BJ (cell line): ENCODE measurements at regions not wholly inside any gene's neighbourhood (a gene's known extent, or its start where the extent isn't known, plus 50 kb on each side); places are given as distances from the start of the nearest gene placed in this dataset.

Source experiments
- CTCF ChIA-PET: fragments of 350-600 bp; formaldehyde crosslinking; extraction: SDS; loops from one replicate; lab custom pipeline; 2021; ENCODE audit warnings: antibody characterized with exemption, inconsistent platforms; lab: Yijun Ruan, JAX
- POLR2A ChIA-PET: fragments of 300-600 bp; sonication (Branson Sonifier 250); formaldehyde crosslinking; extraction: SDS; loops from one replicate; lab custom pipeline; 2021; ENCODE audit warnings: antibody characterized with exemption; lab: Charles Lee
- DNase-seq: peaks from one replicate; pipeline ENCODE4 v3.0.0-alpha.2; 2011; ENCODE audit warnings: low read depth
- H3K27me3 ChIP-seq: 2 replicates; pipeline ENCODE4 v1.6.0; 2011; ENCODE audit warnings: low read length; ENCODE audit not compliant: control insufficient read depth, insufficient read depth
- H3K36me3 ChIP-seq: 2 replicates; pipeline ENCODE4 v1.5.1; 2011; ENCODE audit warnings: low read length; ENCODE audit not compliant: control insufficient read depth, insufficient read depth
- H3K4me3 ChIP-seq: 2 replicates; pipeline ENCODE4 v1.5.1; 2011; ENCODE audit warnings: low read depth, mild to moderate bottlenecking, control low read depth, low read length
- TF ChIP-seq, protein P1 (sequence below): IDR thresholded peaks from 2 replicates; pipeline ENCODE4 v1.5.1; 2011; ENCODE audit warnings: low read depth, mild to moderate bottlenecking, control low read depth, inconsistent platforms, low read length, moderate library complexity; ENCODE audit not compliant: insufficient read depth

DNA sequence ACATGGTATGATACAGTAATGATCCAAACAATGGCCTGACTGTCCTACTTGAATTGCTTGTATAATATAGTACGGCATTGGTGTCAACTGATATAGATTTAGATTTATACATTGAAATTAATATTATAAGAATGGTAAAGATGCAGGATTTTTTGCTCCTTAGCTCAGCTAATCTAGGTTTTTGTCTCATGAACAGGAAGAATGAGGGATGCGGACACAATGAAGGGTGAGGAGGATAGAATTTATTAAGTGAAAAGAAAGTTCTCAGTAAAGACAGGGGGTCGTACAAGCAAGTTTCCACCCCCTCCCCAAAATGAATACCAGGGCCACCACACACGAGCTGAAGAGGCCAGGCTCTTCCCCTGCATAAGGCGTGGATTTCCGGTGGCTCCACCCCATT lies 96.1 kb downstream of the KCNA5 start:
- TF ChIP-seq, protein P1, sequence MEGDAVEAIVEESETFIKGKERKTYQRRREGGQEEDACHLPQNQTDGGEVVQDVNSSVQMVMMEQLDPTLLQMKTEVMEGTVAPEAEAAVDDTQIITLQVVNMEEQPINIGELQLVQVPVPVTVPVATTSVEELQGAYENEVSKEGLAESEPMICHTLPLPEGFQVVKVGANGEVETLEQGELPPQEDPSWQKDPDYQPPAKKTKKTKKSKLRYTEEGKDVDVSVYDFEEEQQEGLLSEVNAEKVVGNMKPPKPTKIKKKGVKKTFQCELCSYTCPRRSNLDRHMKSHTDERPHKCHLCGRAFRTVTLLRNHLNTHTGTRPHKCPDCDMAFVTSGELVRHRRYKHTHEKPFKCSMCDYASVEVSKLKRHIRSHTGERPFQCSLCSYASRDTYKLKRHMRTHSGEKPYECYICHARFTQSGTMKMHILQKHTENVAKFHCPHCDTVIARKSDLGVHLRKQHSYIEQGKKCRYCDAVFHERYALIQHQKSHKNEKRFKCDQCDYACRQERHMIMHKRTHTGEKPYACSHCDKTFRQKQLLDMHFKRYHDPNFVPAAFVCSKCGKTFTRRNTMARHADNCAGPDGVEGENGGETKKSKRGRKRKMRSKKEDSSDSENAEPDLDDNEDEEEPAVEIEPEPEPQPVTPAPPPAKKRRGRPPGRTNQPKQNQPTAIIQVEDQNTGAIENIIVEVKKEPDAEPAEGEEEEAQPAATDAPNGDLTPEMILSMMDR, result no peak
- Histone ChIP-seq H3K36me3 (no peaks in the 10 kb centered on the region), H3K27me3 (no peaks in the 10 kb centered on the region), H3K4me3 (no peak overlapping the region)
- ChIA-PET CTCF (interaction anchor here (1.0 to 1.2 kb wide), 3 partner anchors 12 to 17 kb away, joined by 3 to 4 read pairs (median 3); no protein-coding TSS in a partner anchor), POLR2A (interaction anchor here (1.5 kb wide), 1 partner anchor 36 kb away, joined by 4 read pairs; no protein-coding TSS in a partner anchor)
- no peak for DNase-seq

DNA sequence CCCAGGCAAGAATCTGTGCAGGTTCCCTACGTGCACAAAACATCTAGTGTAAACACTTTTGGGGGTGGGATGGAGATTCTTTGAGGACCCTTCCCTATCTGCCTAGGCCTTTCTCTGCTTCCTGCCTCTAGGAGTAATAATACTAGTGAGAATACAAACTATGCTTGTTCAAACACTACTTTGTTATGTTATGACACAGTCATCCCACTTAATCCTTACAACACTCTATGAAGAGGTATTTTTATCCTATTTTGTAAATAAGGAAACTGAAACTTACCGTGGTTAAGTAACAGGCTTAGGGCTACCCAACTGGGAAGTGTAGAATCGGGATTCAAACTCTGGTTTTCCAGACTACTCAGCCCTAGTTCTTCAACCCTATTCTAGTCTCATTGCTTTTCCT lies 96.5 kb downstream of the KCNA5 start:
- no peaks in the 10 kb centered on the region for H3K36me3 ChIP-seq
- TF ChIP-seq, protein P1, result no peak
- no peaks in the 10 kb centered on the region for H3K27me3 ChIP-seq
- DNase-seq, result no peak
- ChIA-PET CTCF (interaction anchor here (1.2 kb wide), 2 partner anchors 12 to 17 kb away, joined by 3 to 4 read pairs; no protein-coding TSS in a partner anchor), POLR2A (no interaction called here)
- H3K4me3 ChIP-seq, result no peak overlapping the region

DNA sequence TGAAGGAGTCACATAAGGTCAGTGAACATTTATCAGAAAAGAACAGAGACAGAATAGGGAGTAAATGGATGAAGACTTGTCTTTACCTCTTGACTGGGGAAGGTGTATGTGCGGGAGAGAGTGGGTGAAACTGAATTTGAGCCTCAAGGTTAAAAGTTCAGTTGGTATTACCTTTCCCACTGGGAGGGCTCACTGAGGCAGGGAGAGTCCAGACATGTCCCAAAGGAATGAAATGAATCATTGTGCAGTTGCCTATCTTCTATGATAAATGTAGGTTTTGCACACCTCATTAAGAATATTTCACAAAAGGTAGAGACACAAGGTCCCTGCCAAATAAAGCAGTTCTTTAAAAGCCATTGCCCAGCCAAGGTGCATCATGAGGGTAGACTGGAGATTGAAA lies 105.2 kb downstream of the KCNA5 start:
- no peaks in the 10 kb centered on the region for H3K36me3 ChIP-seq
- H3K27me3 ChIP-seq, result peaks cover 2% of the 10 kb centered on the region; the same call in 1 of the 2 replicates
- TF ChIP-seq, protein P1, result no peak
- DNase-seq, result no peak
- ChIA-PET POLR2A (no interaction called here), CTCF (interaction anchor here (0.6 kb wide), 1 partner anchor 135 kb away, joined by 3 read pairs; no protein-coding TSS in a partner anchor)
- H3K4me3 ChIP-seq, result no peak overlapping the region

DNA sequence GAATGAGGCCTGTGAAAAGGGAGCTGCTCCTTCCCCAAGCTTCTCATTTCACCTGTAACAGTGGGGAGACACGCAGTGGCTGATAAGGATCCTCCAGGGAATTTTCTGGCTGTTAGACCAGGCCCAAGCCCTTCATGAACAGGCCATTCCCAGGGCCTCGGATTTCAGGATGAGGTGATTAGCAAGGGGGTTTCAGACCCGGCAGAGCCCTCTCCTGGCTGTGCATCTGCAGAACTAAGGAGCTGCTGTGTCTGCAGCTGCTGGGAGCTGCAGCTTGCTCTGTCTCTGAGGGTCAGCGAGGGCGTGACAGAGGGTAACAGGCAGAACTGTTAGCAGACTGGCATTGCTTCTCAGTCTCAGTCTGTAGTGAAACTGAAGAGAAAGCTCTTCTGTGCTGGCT lies 110.4 kb downstream of the KCNA5 start:
- TF ChIP-seq, protein P1, result no peak
- no peak for DNase-seq
- ChIA-PET CTCF (interaction anchor here (0.6 to 1.7 kb wide), 2 partner anchors 8 to 51 kb away, joined by 3 to 5 read pairs; no protein-coding TSS in a partner anchor), POLR2A (interaction anchor here (0.7 kb wide), 1 partner anchor 37 kb away, joined by 3 read pairs; no protein-coding TSS in a partner anchor)
- H3K4me3 ChIP-seq, result no peak overlapping the region
- no peaks in the 10 kb centered on the region for H3K36me3 ChIP-seq
- H3K27me3 ChIP-seq, result peaks cover 2% of the 10 kb centered on the region

DNA sequence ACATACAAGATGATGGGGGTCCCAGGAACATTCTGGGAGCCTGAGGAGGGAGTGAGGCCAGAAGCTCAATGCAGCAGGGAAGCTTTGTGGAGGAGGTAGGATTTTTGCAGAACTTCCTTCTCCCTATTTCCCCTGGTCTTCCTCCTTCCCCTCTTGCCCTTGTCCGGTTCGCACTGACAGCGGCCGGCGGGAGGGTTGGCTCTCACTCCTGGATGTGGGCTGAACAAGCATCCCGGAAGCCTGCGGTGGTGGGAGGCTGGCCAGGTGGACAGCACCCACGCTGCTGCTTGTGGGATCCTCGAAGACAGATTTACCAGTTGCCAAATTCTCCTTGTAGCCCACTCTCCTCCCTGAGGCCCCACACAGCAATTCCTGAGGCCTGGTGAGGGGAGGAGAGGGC lies 112.2 kb downstream of the KCNA5 start:
- DNase-seq, result no peak
- POLR2A ChIA-PET, result no interaction called here

More for the DNA sequence above, 112.2 kb downstream of the KCNA5 start:
- H3K4me3 ChIP-seq, result no peak overlapping the region
- CTCF ChIA-PET, result no interaction called here
- TF ChIP-seq, protein P1, result no peak
- no peaks in the 10 kb centered on the region for H3K36me3 ChIP-seq
- H3K27me3 ChIP-seq, result peaks cover 2% of the 10 kb centered on the region
